Tibial nerve (tissue), 3 donors: ENCODE measurements at regions not wholly inside any gene's neighbourhood (a gene's known extent, or its start where the extent isn't known, plus 50 kb on each side); places are given as distances from the start of the nearest gene placed in this dataset.

Experiments
- CTCF ChIP-seq, 5 experiments: fragments of 200-600 bp in 3 of 5; fragments of 450-650 bp in 2 of 5; sonication (generic) in 3 of 5; IDR thresholded peaks; one replicate each; pipeline ENCODE4 v1.5.1; 2016 to 2019; ENCODE audit warnings: antibody characterized with exemption in 5 of 5, mild to moderate bottlenecking in 3 of 5, moderate library complexity in 2 of 5
- POLR2A ChIP-seq, 2 donors: fragments of 450-650 bp; IDR thresholded peaks; one replicate each; pipeline ENCODE4 v1.6.1; 2017; ENCODE audit warnings: antibody characterized with exemption in 2 of 2, mild to moderate bottlenecking in 2 of 2, moderate library complexity in 2 of 2

- TF ChIP-seq CTCF (IDR thresholded peaks at IDR 0.05) (no peak), POLR2A (IDR thresholded peaks at IDR 0.05) (no peak)
These were observed 260.4 kb downstream of the MREG start for GRCh38 chr2:215752991-215753390.
